Activated T-cell treated with anti-CD3 and anti-CD28 coated beads, Interleukin-2, amount 50 U/mL, for 72 hours (primary cell): ENCODE measurements at regions not wholly inside any gene's neighbourhood (a gene's known extent, or its start where the extent isn't known, plus 50 kb on each side); places are given as distances from the start of the nearest gene placed in this dataset.

Source experiments
- ATAC-seq, 2 donors: fragments of 150-1000 bp; cut with Tn5 transposase; replicated peaks in 1 of 2; 2 replicates each; pipeline ENCODE4 v1.10.0; 2021; ENCODE audit warnings: moderate library complexity in 2 of 2, mild to moderate bottlenecking in 1 of 2
- DNase-seq, 2 donors: peaks; one replicate each; pipeline ENCODE4 v3.0.0; 2021 to 2022; ENCODE audit warnings: mixed read lengths in 1 of 2
- H3K27ac Mint-ChIP-seq: one replicate; pipeline ENCODE4 v1.8.0; 2022; ENCODE audit warnings: mild to moderate bottlenecking, moderate library complexity, mixed read lengths
- H3K27me3 Mint-ChIP-seq: one replicate; pipeline ENCODE4 v1.8.0; 2022; ENCODE audit warnings: low read depth, mixed read lengths
- H3K36me3 Mint-ChIP-seq, 2 donors: one replicate each; pipeline ENCODE4 v1.8.0; 2022; ENCODE audit warnings: mixed read lengths in 2 of 2, mild to moderate bottlenecking in 1 of 2; ENCODE audit not compliant: insufficient read depth in 2 of 2
- H3K4me1 Mint-ChIP-seq: one replicate; pipeline ENCODE4 v1.8.0; 2022; ENCODE audit warnings: low read depth, mixed read lengths
- H3K4me3 Mint-ChIP-seq, 2 donors: one replicate each; pipeline ENCODE4 v1.8.0; 2022; ENCODE audit warnings: mild to moderate bottlenecking in 2 of 2, mixed read lengths in 2 of 2, moderate library complexity in 2 of 2
- H3K9me3 Mint-ChIP-seq, 2 donors: one replicate each; pipeline ENCODE4 v1.8.0; 2022; ENCODE audit warnings: mixed read lengths in 2 of 2

DNA sequence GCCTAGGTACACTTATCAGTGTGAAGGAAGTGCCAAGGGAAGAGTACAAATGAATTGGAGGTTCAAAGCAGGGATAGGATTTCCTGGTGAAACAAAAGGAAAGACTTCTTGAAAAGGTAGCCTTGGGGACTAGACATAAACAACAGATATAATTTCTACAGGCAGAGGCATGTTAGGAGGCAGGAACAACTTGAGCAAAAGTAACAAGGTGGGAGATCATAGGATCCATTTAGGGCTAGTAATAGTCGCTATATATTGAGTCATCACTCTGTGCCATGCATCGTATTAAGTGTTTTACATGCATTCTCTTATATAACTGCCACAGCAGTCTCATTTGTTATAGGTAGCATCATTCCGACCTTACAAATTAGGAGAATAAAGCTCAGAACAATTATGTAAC lies 98.3 kb upstream of the EOLA2 start:
- Mint-ChIP-seq H3K4me1 (no peaks in the 10 kb centered on the region), H3K27ac (no peak overlapping the region), H3K9me3 (peaks cover 2 to 5% of the 10 kb centered on the region in 2 donors), H3K4me3 (no peak overlapping the region), H3K27me3 (peaks cover 49% of the 10 kb centered on the region), H3K36me3 (peaks cover 2 to 5% of the 10 kb centered on the region in 2 donors)
- ATAC-seq (no peak), DNase-seq (no peak)

DNA sequence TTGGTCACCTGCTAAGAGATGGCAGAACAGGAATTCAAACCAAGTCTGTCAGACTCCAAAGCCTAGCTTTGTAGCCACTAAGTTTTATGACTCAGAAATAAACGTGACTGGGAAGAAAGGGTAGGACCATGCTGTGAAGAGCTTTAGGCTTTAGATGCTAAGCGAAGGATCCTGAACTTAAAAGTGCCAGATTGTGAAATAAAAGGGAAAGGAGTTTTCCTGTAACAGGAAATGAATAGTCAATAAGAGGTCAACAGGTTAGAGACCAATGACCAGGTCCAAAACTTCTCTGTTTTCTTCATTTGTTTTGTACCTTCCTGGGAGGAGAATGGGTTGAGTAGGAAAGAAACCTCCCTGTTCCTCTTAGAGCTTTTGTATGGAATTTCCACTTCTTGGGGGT lies 98.8 kb upstream of the EOLA2 start:
- no peak for DNase-seq
- H3K9me3 Mint-ChIP-seq, result peaks cover 2 to 5% of the 10 kb centered on the region in 2 donors
- no peak for ATAC-seq
- H3K27ac Mint-ChIP-seq, result no peak overlapping the region
- peaks cover 49% of the 10 kb centered on the region for H3K27me3 Mint-ChIP-seq
- H3K4me3 Mint-ChIP-seq, result no peak overlapping the region
- H3K36me3 Mint-ChIP-seq, result peaks cover 2 to 5% of the 10 kb centered on the region in 2 donors
- no peaks in the 10 kb centered on the region for H3K4me1 Mint-ChIP-seq

DNA sequence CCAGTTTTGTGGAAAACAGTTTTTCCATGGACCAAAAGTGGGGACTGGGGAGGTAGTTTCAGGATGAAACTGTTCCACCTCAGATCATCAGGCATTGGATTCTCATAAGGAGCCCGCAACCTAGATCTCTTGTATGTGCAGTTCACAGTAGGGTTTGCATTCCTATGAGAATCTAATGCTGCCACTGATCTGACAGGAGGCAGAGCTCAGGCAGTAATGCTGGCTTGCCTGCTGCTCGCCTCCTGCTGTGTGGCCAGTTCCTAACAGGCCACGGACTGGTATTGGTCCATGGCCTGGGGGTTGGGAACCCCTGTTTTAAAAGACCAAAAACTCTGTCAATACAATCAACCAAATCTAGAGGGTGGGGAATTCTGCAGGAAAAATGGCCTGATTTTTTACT lies 100.0 kb upstream of the EOLA2 start:
- Mint-ChIP-seq H3K9me3 (peaks cover 2 to 5% of the 10 kb centered on the region in 2 donors), H3K4me1 (no peaks in the 10 kb centered on the region), H3K36me3 (peaks cover 4 to 5% of the 10 kb centered on the region in 2 donors), H3K27ac (no peak overlapping the region), H3K4me3 (no peak overlapping the region), H3K27me3 (peaks cover 49% of the 10 kb centered on the region)
- no peak for ATAC-seq
- no peak for DNase-seq

DNA sequence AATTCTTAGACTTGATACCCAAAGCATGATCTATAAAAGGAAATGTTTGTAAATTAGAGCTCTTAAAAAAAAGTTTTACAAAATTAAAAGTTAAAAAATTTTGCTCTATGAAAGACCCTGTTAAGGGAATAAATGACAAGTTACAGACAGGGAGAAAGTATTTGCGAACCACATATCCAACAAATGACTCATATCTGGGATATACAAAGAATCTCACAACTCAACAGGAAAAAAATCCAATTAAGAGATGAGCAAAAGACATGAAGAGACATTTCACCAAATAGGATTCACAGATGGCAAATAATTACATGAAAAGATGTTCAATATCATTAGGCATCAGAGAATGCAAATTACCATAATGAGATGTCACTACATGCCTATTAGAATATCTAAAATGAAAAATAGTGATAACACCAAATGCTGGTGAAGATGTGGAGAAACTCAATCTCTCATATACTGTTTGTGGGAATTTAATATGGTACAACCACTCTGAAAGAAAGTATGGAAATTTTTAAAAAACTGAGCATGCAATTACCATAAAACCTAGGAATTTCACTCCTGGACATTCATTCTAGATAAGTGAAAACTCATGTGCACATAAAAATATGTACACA lies 100.8 kb upstream of the EOLA2 start:
- Mint-ChIP-seq H3K4me1 (no peaks in the 10 kb centered on the region), H3K9me3 (peaks cover 2 to 5% of the 10 kb centered on the region in 2 donors), H3K27me3 (peaks cover 49% of the 10 kb centered on the region), H3K36me3 (peaks cover 4 to 5% of the 10 kb centered on the region in 2 donors), H3K4me3 (no peak overlapping the region), H3K27ac (no peak overlapping the region)
- no peak for DNase-seq
- no peak for ATAC-seq

DNA sequence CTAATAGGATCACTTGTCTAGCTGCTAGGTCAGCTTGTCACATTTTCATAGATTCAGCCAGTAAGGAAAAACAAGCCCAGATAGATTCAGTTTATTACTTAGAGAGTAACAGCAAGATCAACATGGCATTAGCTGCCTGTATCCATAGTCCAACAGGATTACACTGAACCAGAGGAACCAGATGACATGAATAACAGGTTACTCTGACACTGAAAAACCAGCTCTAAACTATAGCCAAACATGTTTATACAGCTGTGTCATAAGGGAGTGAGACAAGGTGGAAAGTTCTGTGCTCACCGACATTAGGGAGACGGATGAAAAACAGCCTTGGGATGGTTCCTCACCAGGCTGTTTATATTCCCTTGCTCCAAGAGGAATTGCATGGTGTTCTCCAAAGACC lies 102.9 kb upstream of the EOLA2 start:
- H3K4me3 Mint-ChIP-seq, result no peak overlapping the region
- peaks cover 61% of the 10 kb centered on the region for H3K27me3 Mint-ChIP-seq
- peaks cover 0 to 2% of the 10 kb centered on the region in 2 donors for H3K36me3 Mint-ChIP-seq
- ATAC-seq, result no peak
- H3K4me1 Mint-ChIP-seq, result no peaks in the 10 kb centered on the region
- H3K9me3 Mint-ChIP-seq, result no peaks in the 10 kb centered on the region
- no peak overlapping the region for H3K27ac Mint-ChIP-seq
- no peak for DNase-seq

DNA sequence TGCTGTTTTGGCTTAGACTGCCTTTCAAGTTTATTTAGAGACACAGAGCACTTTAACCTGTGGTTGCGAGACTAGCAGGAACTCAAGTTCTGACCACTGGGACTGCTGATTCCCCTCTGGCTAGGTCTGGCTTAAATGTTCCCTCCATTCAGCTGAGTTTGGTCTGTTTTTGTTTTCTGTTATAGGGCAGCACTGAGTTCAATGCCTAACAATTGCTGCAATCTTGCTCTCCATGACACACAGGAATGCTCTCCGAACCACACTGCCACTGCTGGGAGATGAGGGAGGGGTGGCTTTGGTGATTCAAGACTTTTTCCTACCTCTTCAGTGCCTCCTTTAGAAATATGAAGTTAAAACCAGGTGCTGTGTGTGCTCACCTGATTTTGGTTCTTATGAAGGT lies 106.3 kb upstream of the EOLA2 start:
- no peak for DNase-seq
- Mint-ChIP-seq H3K27me3 (peaks cover 46% of the 10 kb centered on the region), H3K4me3 (no peak overlapping the region), H3K4me1 (no peaks in the 10 kb centered on the region), H3K9me3 (no peaks in the 10 kb centered on the region), H3K27ac (no peak overlapping the region), H3K36me3 (peaks cover 0 to 2% of the 10 kb centered on the region in 2 donors)
- ATAC-seq, result no peak

DNA sequence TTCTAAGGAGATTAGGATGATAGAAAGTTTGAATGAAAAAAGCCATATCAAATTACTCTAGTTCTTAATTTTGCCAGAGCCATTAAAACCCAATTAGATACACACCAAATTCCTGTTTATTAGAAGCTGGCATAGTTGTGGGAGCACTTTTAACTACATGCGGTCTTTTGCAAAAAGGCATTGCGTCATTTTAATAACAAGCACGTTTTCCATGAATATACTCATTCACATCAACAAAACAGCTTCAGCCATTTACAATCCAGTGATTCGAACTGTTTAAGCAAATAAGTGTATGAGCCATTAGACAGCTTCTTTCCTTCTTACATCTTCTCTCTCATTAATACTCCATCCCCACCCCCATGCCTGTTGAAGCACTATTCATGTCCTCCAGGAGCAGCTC lies 109.5 kb upstream of the EOLA2 start:
- Mint-ChIP-seq H3K9me3 (no peaks in the 10 kb centered on the region), H3K36me3 (no peaks in the 10 kb centered on the region), H3K27ac (no peak overlapping the region), H3K27me3 (peaks cover 44% of the 10 kb centered on the region), H3K4me3 (no peak overlapping the region), H3K4me1 (no peaks in the 10 kb centered on the region)
- ATAC-seq (no peak), DNase-seq (no peak)

DNA sequence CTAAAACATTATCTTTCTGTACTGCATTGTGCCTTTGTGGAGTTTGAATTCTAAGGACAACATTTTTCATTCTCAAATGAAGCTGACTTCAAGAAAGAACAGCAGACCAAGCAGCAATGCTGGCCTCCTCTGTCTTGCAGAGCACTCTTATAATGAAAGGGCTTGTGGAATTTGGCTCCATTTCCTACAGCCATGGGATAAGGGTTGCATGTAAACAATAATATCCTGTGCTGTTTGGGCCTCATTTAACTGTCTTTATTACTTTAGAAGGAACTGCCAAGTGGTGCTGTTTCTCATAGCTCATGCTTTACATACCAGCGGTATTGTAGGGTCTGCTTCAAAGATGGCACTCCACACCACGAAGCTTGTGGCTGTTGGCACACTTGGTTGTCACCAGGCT lies 111.4 kb upstream of the EOLA2 start:
- no peak for ATAC-seq
- Mint-ChIP-seq H3K9me3 (no peaks in the 10 kb centered on the region), H3K27ac (no peak overlapping the region), H3K4me1 (no peaks in the 10 kb centered on the region), H3K4me3 (no peak overlapping the region), H3K36me3 (no peaks in the 10 kb centered on the region), H3K27me3 (peaks cover 41% of the 10 kb centered on the region)
- DNase-seq, result no peak

DNA sequence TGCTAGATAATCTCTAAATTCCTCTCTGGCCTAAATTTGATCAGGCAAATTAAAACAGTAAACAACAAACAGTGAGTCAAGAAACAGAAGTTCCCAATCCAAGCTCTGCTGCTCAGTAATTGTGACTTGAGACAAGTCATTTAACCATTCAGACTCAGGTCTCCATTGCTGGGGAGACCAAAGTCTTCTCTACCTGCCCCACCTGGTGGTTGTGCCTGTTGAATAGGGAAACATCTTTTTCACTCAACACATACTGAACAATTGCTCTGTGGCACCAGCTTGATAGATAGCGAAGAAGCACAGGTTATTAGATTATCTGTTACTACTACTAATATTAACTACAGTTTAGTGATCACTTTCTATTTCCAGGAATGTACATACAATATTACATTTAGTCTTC lies 112.1 kb upstream of the EOLA2 start:
- H3K4me1 Mint-ChIP-seq, result no peaks in the 10 kb centered on the region
- ATAC-seq, result no peak
- peak in 1 of 2 donors; percentile 2 for DNase-seq
- H3K4me3 Mint-ChIP-seq, result no peak overlapping the region
- no peaks in the 10 kb centered on the region for H3K9me3 Mint-ChIP-seq
- H3K27ac Mint-ChIP-seq, result no peak overlapping the region
- H3K36me3 Mint-ChIP-seq, result no peaks in the 10 kb centered on the region
- H3K27me3 Mint-ChIP-seq, result peaks cover 34% of the 10 kb centered on the region

DNA sequence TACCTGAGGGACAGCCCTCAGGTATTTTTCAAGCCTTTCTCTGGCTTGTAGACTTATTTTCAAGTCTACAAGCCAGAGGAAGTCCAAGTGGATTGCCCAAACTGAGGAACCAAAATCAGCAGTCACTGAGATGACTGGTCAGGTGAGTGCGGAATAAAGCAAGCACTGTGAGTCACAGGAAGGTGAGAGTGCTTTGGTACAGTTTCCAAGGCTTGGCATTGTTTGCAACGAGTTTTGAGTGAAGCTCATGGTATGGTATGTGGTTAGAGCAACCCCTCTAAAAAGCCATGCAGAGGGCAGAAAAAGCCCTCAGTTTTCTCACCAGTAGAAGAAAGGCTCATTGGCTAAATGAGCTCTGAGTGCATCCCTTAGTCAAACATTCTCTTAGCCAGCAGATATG lies 112.8 kb upstream of the EOLA2 start:
- ATAC-seq (no peak), DNase-seq (no peak)
- peaks cover 26% of the 10 kb centered on the region for H3K27me3 Mint-ChIP-seq
- no peak overlapping the region for H3K27ac Mint-ChIP-seq
- H3K9me3 Mint-ChIP-seq, result no peaks in the 10 kb centered on the region
- no peaks in the 10 kb centered on the region for H3K4me1 Mint-ChIP-seq
- no peaks in the 10 kb centered on the region for H3K36me3 Mint-ChIP-seq
- H3K4me3 Mint-ChIP-seq, result no peak overlapping the region

DNA sequence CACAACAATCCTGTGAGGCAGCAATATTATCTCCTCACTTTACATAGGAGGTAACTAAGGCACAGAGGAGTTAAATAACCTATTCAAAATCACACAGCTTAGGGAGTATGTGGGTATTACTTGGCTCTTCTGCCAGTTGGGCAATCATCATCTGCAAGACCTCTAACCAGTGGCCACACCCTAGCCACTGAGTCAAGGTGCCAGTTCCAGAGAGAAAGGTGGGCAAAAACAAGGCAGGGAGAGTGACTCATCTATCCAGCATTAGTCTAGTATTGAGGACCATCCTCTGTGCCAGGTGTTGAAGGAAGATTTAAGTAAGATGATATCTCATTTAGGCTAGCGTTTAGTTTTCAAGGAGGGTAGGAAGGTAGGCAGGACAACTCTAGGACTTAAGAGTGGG lies 113.9 kb upstream of the EOLA2 start:
- Mint-ChIP-seq H3K27ac (no peak overlapping the region), H3K9me3 (no peaks in the 10 kb centered on the region), H3K4me3 (no peak overlapping the region), H3K4me1 (no peaks in the 10 kb centered on the region), H3K36me3 (no peaks in the 10 kb centered on the region), H3K27me3 (peaks cover 30% of the 10 kb centered on the region)
- DNase-seq (no peak), ATAC-seq (no peak)

DNA sequence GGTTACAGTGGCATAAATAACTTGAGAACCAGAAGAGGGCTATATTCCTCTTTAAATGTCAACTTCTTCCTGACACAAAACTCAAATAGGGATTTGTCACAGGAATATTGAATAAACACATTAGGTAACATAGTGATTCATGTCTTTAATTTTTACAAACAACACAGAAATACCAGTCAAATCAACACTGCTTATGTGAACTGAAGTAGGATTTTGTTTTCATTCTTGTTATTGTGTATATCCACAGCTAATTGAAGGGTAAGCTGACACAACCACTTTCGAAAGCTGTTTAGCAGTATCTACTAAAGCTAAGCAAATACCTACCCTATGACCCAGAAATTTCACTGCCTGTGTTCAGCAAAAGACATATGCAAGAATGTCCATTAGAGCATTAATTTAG lies 120.4 kb upstream of the EOLA2 start:
- H3K27me3 Mint-ChIP-seq, result peaks cover 15% of the 10 kb centered on the region
- DNase-seq, result no peak
- no peak overlapping the region for H3K4me3 Mint-ChIP-seq
- no peak overlapping the region for H3K27ac Mint-ChIP-seq
- ATAC-seq, result no peak
- no peaks in the 10 kb centered on the region for H3K36me3 Mint-ChIP-seq
- H3K4me1 Mint-ChIP-seq, result no peaks in the 10 kb centered on the region
- no peaks in the 10 kb centered on the region for H3K9me3 Mint-ChIP-seq

DNA sequence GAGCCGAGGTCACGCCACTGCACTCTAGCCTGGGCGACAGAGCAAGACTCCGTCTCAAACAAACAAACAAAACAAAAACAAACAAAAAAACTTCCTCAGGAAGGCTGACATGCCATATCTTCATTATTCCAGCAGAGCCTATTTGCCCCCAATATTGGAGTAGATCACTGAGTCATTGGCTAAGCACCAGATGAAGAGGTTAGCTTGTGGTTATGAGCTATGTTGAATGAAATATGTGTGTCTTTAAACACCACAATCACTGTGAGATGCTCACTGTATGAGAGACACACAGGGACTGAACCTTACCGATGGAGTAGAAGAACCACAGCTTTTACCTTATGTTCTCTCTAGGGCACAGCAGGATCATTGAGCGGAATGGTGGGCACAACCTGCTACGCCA lies 122.1 kb upstream of the EOLA2 start:
- Mint-ChIP-seq H3K4me3 (no peak overlapping the region), H3K9me3 (no peaks in the 10 kb centered on the region), H3K36me3 (no peaks in the 10 kb centered on the region), H3K27ac (no peak overlapping the region), H3K4me1 (no peaks in the 10 kb centered on the region), H3K27me3 (peaks cover 25% of the 10 kb centered on the region)
- DNase-seq, result no peak
- no peak for ATAC-seq

DNA sequence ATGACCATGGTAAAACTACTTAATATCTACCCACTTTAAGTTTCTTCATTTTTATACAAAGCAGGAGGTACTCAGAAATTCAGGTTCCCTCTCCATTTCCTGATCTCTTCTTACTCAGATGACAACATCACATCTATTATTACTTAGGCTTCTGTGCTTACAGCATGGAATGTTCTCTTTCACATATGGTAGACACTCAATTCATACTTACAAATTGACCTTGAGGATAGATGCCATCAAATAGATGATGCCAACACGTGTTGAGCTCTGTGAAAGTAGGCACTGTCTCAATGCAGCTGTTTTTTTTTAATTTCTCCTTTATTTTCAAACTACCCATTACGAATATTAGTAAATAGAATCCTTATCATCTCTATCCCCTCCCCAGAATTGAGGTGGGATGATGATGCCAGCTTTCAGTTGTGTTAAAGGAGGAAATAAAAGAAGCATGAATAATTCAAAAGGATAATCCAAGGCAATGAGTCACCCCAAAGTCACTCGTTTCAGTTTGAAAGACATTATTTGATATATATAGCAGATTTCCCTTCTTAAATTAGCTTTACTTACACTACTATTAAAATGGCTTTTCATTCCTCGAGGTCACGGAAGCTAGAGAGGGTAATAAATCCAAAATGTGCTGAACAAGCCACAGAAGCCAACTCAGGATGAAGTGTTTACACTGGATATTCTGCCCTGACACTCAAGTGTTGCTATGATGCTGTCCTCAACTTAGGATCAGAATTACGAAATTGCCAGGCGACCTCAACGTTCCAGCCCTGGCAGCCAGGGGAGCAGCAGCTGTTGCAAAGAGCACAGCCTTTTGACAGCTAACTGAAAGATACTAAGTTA lies 124.2 kb upstream of the EOLA2 start:
- H3K4me1 Mint-ChIP-seq, result no peaks in the 10 kb centered on the region
- H3K27ac Mint-ChIP-seq, result no peak overlapping the region
- H3K36me3 Mint-ChIP-seq, result no peaks in the 10 kb centered on the region
- H3K27me3 Mint-ChIP-seq, result peaks cover 22% of the 10 kb centered on the region
- no peak for ATAC-seq
- no peaks in the 10 kb centered on the region for H3K9me3 Mint-ChIP-seq
- H3K4me3 Mint-ChIP-seq, result no peak overlapping the region
- DNase-seq, result no peak
